HUES64 (cell line): ENCODE measurements at regions not wholly inside any gene's neighbourhood (a gene's known extent, or its start where the extent isn't known, plus 50 kb on each side); places are given as distances from the start of the nearest gene placed in this dataset.
"Not testable (repeated sequence)": the region's sequence is repeated elsewhere in the genome, so short reads cannot be mapped to it uniquely, and the experiment has no call there.

Experiments
- H3K27ac ChIP-seq: 2 replicates; pipeline ENCODE4 v1.7.0; 2013; ENCODE audit warnings: low read depth, low read length, inconsistent platforms
- H3K27me3 ChIP-seq: 2 replicates; pipeline ENCODE4 v1.6.1; 2013; ENCODE audit warnings: mild to moderate bottlenecking, low read length; ENCODE audit not compliant: insufficient read depth
- H3K36me3 ChIP-seq: 2 replicates; pipeline ENCODE4 v1.6.1; 2013; ENCODE audit warnings: mild to moderate bottlenecking, low read length; ENCODE audit not compliant: insufficient read depth
- H3K4me1 ChIP-seq: 2 replicates; pipeline ENCODE4 v1.6.1; 2013; ENCODE audit warnings: mild to moderate bottlenecking, low read length, moderate library complexity; ENCODE audit not compliant: insufficient read depth
- H3K4me3 ChIP-seq: 2 replicates; pipeline ENCODE4 v1.5.1; 2013; ENCODE audit warnings: mild to moderate bottlenecking, low read length, moderate library complexity
- H3K9ac ChIP-seq: 2 replicates; pipeline ENCODE4 v1.6.1; 2013; ENCODE audit warnings: mild to moderate bottlenecking, low read depth, low read length
- H3K9me3 ChIP-seq: 2 replicates; pipeline ENCODE4 v1.6.1; 2013; ENCODE audit warnings: low read depth, low read length; ENCODE audit not compliant: insufficient read depth
- WGBS: fragments of 150-250, 120-280 bp; methylation state at CpG from one replicate; pipeline ENCODE4 v1.1.7; 2013; ENCODE audit warnings: missing lambda C conversion rate; 5-methylcytosine and 5-hydroxymethylcytosine counted together

GRCh38 chr1:29391362-29391880 lies 155.1 kb downstream of the PTPRU start:
- H3K36me3 ChIP-seq: no peaks in the 10 kb centered on the region
- no peaks in the 10 kb centered on the region for H3K27me3 ChIP-seq
- WGBS: 73% methylated on average over 5 of the region's 5 CpGs
- H3K4me3 ChIP-seq: no peak overlapping the region
- H3K9me3 ChIP-seq: no peaks in the 10 kb centered on the region
- no peak overlapping the region for H3K27ac ChIP-seq
- no peak overlapping the region for H3K9ac ChIP-seq
- H3K4me1 ChIP-seq: no peaks in the 10 kb centered on the region

- Histone ChIP-seq H3K4me3 (no peak overlapping the region), H3K4me1 (no peaks in the 10 kb centered on the region), H3K27ac (no peak overlapping the region), H3K9ac (no peak overlapping the region), H3K36me3 (no peaks in the 10 kb centered on the region), H3K9me3 (no peaks in the 10 kb centered on the region), H3K27me3 (no peaks in the 10 kb centered on the region)
- 77% methylated on average over 16 of the region's 16 CpGs for WGBS
Observed at GRCh38 chr1:29390491-29391361, 154.4 kb downstream of the PTPRU start.

- H3K27ac ChIP-seq: no peak overlapping the region
- no peaks in the 10 kb centered on the region for H3K36me3 ChIP-seq
- H3K9ac ChIP-seq: no peak overlapping the region
- H3K4me3 ChIP-seq: no peak overlapping the region
- no peaks in the 10 kb centered on the region for H3K9me3 ChIP-seq
- no peaks in the 10 kb centered on the region for H3K27me3 ChIP-seq
- no peaks in the 10 kb centered on the region for H3K4me1 ChIP-seq
- 83% methylated on average over 3 of the region's 3 CpGs for WGBS
Observed at GRCh38 chr1:29390075-29390474, 153.8 kb downstream of the PTPRU start.

- Histone ChIP-seq H3K4me1 (no peaks in the 10 kb centered on the region), H3K36me3 (no peaks in the 10 kb centered on the region), H3K9ac (no peak overlapping the region), H3K9me3 (no peaks in the 10 kb centered on the region), H3K27me3 (no peaks in the 10 kb centered on the region), H3K27ac (no peak overlapping the region), H3K4me3 (no peak overlapping the region)
- WGBS: 88% methylated on average over 2 of the region's 2 CpGs
Observed at GRCh38 chr1:29389533-29390041, 153.3 kb downstream of the PTPRU start.

GRCh38 chr1:29388884-29389283 lies 152.6 kb downstream of the PTPRU start:
- Histone ChIP-seq H3K4me1 (no peaks in the 10 kb centered on the region), H3K9me3 (no peaks in the 10 kb centered on the region), H3K27ac (no peak overlapping the region), H3K4me3 (no peak overlapping the region), H3K36me3 (no peaks in the 10 kb centered on the region), H3K9ac (no peak overlapping the region), H3K27me3 (no peaks in the 10 kb centered on the region)
- whole genome bisulfite sequencing: 92% methylated on average over 6 of the region's 6 CpGs

- no peaks in the 10 kb centered on the region for H3K27me3 ChIP-seq
- WGBS: 96% methylated on average over 2 of the region's 2 CpGs
- H3K4me3 ChIP-seq: no peak overlapping the region
- no peaks in the 10 kb centered on the region for H3K36me3 ChIP-seq
- no peaks in the 10 kb centered on the region for H3K9me3 ChIP-seq
- peaks cover 7% of the 10 kb centered on the region; the same call in 1 of the 2 replicates for H3K4me1 ChIP-seq
- H3K9ac ChIP-seq: no peak overlapping the region
- H3K27ac ChIP-seq: no peak overlapping the region
Observed at GRCh38 chr1:29388170-29388569, 151.8 kb downstream of the PTPRU start.

GRCh38 chr1:29387210-29387609 lies 150.9 kb downstream of the PTPRU start:
- H3K27me3 ChIP-seq: no peaks in the 10 kb centered on the region
- H3K36me3 ChIP-seq: no peaks in the 10 kb centered on the region
- 87% methylated on average over 3 of the region's 3 CpGs for WGBS
- no peak overlapping the region for H3K4me3 ChIP-seq
- H3K9ac ChIP-seq: no peak overlapping the region
- H3K4me1 ChIP-seq: peaks cover 8% of the 10 kb centered on the region; the same call in 1 of the 2 replicates
- no peak overlapping the region for H3K27ac ChIP-seq
- H3K9me3 ChIP-seq: no peaks in the 10 kb centered on the region

GRCh38 chr1:29386453-29386852 lies 150.1 kb downstream of the PTPRU start:
- not testable (repeated sequence) for H3K9me3 ChIP-seq, H3K4me1 ChIP-seq, H3K27ac ChIP-seq, H3K9ac ChIP-seq, H3K4me3 ChIP-seq, H3K36me3 ChIP-seq, H3K27me3 ChIP-seq
- WGBS: 100% methylated on average over 1 of the region's 1 CpG

GRCh38 chr1:29385966-29386365 lies 149.6 kb downstream of the PTPRU start:
- H3K27me3 ChIP-seq: no peaks in the 10 kb centered on the region
- H3K36me3 ChIP-seq: no peaks in the 10 kb centered on the region
- H3K4me3 ChIP-seq: no peak overlapping the region
- H3K9ac ChIP-seq: no peak overlapping the region
- WGBS: 88% methylated on average over 5 of the region's 5 CpGs
- H3K27ac ChIP-seq: no peak overlapping the region
- H3K4me1 ChIP-seq: peaks cover 8% of the 10 kb centered on the region; the same call in 1 of the 2 replicates
- no peaks in the 10 kb centered on the region for H3K9me3 ChIP-seq

- Histone ChIP-seq H3K27ac (no peak overlapping the region), H3K9ac (no peak overlapping the region), H3K4me3 (no peak overlapping the region), H3K27me3 (no peaks in the 10 kb centered on the region), H3K36me3 (no peaks in the 10 kb centered on the region), H3K4me1 (peaks cover 8% of the 10 kb centered on the region; the same call in 1 of the 2 replicates), H3K9me3 (no peaks in the 10 kb centered on the region; the same call in 1 of the 2 replicates)
- WGBS: 90% methylated on average over 9 of the region's 9 CpGs
Observed at GRCh38 chr1:29384496-29385015, 148.2 kb downstream of the PTPRU start.

GRCh38 chr1:29383746-29384371 lies 147.5 kb downstream of the PTPRU start:
- Histone ChIP-seq H3K9ac (no peak overlapping the region), H3K4me3 (no peak overlapping the region), H3K4me1 (peaks cover 8% of the 10 kb centered on the region; the same call in 1 of the 2 replicates), H3K27ac (no peak overlapping the region), H3K27me3 (no peaks in the 10 kb centered on the region), H3K36me3 (no peaks in the 10 kb centered on the region), H3K9me3 (peaks cover 5% of the 10 kb centered on the region)
- WGBS: 75% methylated on average over 6 of the region's 7 CpGs
